ENCODE measurements at regions not wholly inside any gene's neighbourhood (a gene's known extent, or its start where the extent isn't known, plus 50 kb on each side); places are given as distances from the start of the nearest gene placed in this dataset.
"Not testable (repeated sequence)": the region's sequence is repeated elsewhere in the genome, so short reads cannot be mapped to it uniquely, and the experiment has no call there.

- Mint-ChIP-seq H3K36me3 (ENCODE audit: low read depth) (no peaks in the 10 kb centered on the region), H3K27ac (no peak overlapping the region), H3K4me1 (no peaks in the 10 kb centered on the region), H3K4me3 (no peak overlapping the region), H3K27me3 (peaks cover 8% of the 10 kb centered on the region), H3K9me3 (peaks cover 12% of the 10 kb centered on the region)
- ATAC-seq (replicated peaks), result no peak
These were observed 59.2 kb upstream of the ADGRB3 start for GRCh38 chr6:68575765-68576439.

- no peak for ATAC-seq (replicated peaks)
- Mint-ChIP-seq H3K4me3 (no peak overlapping the region), H3K9me3 (peaks cover 12% of the 10 kb centered on the region), H3K36me3 (ENCODE audit: low read depth) (no peaks in the 10 kb centered on the region), H3K27me3 (peaks cover 8% of the 10 kb centered on the region), H3K27ac (no peak overlapping the region), H3K4me1 (no peaks in the 10 kb centered on the region)
These were observed 62.1 kb upstream of the ADGRB3 start for GRCh38 chr6:68572975-68573374.

DNA sequence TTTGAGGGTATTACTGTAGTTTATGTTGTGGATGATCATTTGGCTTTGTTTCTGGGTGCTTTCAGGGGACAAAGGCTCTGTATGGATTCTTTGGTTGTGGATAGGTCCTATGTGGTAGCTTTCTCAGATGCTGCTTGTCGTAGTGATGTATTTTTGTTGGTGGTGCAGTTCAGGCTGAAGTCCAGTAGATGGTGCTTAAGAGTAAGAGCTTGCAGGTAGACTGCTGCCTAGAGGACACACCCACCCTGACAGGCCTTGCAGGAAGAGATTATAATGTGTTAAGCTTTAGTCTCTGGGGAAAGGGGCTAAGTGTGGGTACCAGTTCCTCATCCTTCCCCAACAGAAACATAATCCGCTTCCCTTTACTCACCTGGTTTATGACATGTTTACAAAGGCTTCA lies 62.6 kb upstream of the ADGRB3 start:
- Mint-ChIP-seq H3K4me1 (no peaks in the 10 kb centered on the region), H3K36me3 (ENCODE audit: low read depth) (no peaks in the 10 kb centered on the region), H3K4me3 (no peak overlapping the region), H3K9me3 (peaks cover 12% of the 10 kb centered on the region), H3K27ac (no peak overlapping the region), H3K27me3 (peaks cover 8% of the 10 kb centered on the region)
- peak; percentile 28 for ATAC-seq (replicated peaks)

- no peaks in the 10 kb centered on the region for H3K4me1 Mint-ChIP-seq
These were observed 75.4 kb upstream of the ADGRB3 start for GRCh38 chr6:68559716-68560115.

DNA sequence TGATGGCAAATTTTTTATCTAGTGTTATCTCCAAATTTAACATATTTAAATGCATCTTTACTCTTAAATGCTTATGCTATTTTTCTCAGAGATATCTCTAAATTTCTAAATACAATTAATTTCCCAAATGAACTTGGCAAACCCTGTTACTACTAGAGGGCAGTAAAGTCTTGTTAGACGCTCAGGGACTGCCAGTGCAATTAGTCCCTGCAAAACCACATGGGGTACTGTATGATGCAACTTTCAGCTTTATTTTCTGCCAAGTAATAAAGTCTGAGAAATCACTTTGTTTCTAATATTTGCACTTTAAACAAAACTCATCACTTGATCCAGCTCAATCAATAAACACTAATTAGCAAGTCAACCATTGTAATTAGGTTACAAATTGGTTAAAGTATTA lies 76.0 kb upstream of the ADGRB3 start:
- no peak overlapping the region for H3K4me3 Mint-ChIP-seq

More at GRCh38 chr6:68559716-68560115, 75.4 kb upstream of the ADGRB3 start:
- no peak for ATAC-seq (replicated peaks)
- H3K4me3 Mint-ChIP-seq, result no peak overlapping the region
- no peaks in the 10 kb centered on the region for H3K9me3 Mint-ChIP-seq
- no peaks in the 10 kb centered on the region for H3K27me3 Mint-ChIP-seq
- no peaks in the 10 kb centered on the region for H3K36me3 Mint-ChIP-seq (ENCODE audit: low read depth)
- no peak overlapping the region for H3K27ac Mint-ChIP-seq

DNA sequence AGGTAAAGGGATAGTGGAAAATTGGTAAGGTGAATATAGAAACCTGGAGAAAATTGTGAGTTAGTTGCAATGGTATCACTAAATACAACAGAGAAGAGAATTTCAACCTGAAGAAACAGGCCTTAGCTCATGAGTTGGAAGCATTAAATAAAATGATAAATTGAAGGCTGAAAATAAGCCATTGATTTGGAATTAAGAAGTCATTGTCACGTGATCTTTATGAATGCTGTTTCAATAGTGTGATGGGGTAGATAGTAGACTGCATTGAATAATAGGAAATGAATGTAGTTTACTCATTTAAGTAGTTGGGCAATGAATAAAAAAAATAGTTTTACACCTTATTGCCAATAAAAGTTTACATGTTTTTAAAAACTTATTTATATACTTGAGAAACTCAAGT lies 88.5 kb upstream of the ADGRB3 start:
- no peak for ATAC-seq (replicated peaks)
- peaks cover 4% of the 10 kb centered on the region for H3K9me3 Mint-ChIP-seq
- H3K4me1 Mint-ChIP-seq, result no peaks in the 10 kb centered on the region
- no peaks in the 10 kb centered on the region for H3K27me3 Mint-ChIP-seq
- H3K4me3 Mint-ChIP-seq, result no peak overlapping the region
- H3K36me3 Mint-ChIP-seq (ENCODE audit: low read depth), result no peaks in the 10 kb centered on the region
- no peak overlapping the region for H3K27ac Mint-ChIP-seq

More for the DNA sequence above, 76.0 kb upstream of the ADGRB3 start:
- no peak for ATAC-seq (replicated peaks)
- Mint-ChIP-seq H3K9me3 (no peaks in the 10 kb centered on the region), H3K27me3 (no peaks in the 10 kb centered on the region), H3K36me3 (ENCODE audit: low read depth) (no peaks in the 10 kb centered on the region), H3K4me1 (no peaks in the 10 kb centered on the region), H3K27ac (no peak overlapping the region)

DNA sequence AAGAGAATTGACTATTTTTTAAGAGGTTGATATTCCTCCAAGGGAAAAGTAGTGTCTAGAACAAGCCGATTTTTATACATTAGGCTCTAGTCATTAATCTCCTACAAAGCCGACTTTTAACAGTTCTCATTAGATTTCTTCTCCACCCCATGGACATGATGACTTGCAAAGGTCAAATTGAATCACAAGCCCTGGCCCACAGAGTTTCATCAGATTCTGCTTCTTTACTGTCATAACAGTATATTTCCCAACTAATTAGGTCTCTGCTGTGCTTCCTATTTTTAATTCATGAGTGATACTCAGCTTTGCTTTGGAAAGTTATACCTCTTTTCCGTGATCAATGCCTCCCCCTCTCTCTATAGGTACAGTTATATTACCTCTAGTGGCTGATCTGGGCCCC lies 90.6 kb upstream of the ADGRB3 start:
- Mint-ChIP-seq H3K27ac (no peak overlapping the region), H3K36me3 (ENCODE audit: low read depth) (no peaks in the 10 kb centered on the region), H3K4me3 (no peak overlapping the region), H3K4me1 (no peaks in the 10 kb centered on the region), H3K27me3 (no peaks in the 10 kb centered on the region), H3K9me3 (no peaks in the 10 kb centered on the region)
- no peak for ATAC-seq (replicated peaks)

GRCh38 chr6:68533339-68533795 lies 101.7 kb upstream of the ADGRB3 start:
- no peaks in the 10 kb centered on the region for H3K27me3 Mint-ChIP-seq
- no peaks in the 10 kb centered on the region for H3K4me1 Mint-ChIP-seq
- no peaks in the 10 kb centered on the region for H3K9me3 Mint-ChIP-seq
- H3K27ac Mint-ChIP-seq, result no peak overlapping the region
- no peaks in the 10 kb centered on the region for H3K36me3 Mint-ChIP-seq (ENCODE audit: low read depth)
- H3K4me3 Mint-ChIP-seq, result no peak overlapping the region
- no peak for ATAC-seq (replicated peaks)

DNA sequence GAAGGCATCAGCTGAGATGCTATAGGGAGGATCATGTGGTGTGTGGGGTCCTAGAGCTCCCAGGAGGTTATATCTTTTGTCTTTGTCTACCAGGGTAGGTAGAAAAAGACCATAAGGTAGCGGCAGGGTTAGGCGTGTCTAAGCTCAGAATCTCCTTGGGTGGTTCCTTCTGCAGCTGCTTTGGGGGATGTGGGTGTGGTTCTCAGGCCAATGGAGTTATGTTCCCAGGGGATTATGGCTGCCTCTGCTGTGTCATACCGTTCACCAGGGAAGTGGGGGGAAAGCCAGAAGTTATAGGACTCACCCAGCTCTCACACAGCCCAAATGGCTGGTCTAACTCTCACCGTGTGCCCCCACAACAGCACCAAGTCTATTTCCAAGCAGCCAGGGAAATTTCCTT lies 107.4 kb upstream of the ADGRB3 start:
- Mint-ChIP-seq H3K27ac (no peak overlapping the region), H3K27me3 (no peaks in the 10 kb centered on the region), H3K9me3 (peaks cover 9% of the 10 kb centered on the region), H3K36me3 (ENCODE audit: low read depth) (no peaks in the 10 kb centered on the region), H3K4me1 (no peaks in the 10 kb centered on the region), H3K4me3 (no peak overlapping the region)
- no peak for ATAC-seq (replicated peaks)

DNA sequence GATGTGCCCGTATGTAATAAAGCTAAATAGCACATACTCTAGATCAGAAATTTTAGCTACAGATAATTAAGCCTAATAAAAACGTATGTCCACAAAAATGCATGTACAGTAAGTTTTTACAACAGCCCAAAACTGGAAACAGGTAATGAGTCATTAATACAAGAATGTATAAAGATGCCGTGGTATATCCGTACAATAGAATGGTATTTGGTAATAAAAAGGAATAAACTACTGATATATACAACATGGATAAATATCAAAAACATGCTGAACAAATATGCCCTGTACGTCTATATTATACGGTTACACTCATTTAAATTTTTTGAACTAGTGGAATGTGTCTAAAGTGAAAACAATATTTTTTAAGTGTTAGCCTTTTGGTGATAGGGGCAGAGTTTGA lies 128.2 kb upstream of the ADGRB3 start:
- no peaks in the 10 kb centered on the region for H3K27me3 Mint-ChIP-seq
- no peak overlapping the region for H3K4me3 Mint-ChIP-seq
- H3K36me3 Mint-ChIP-seq (ENCODE audit: low read depth), result no peaks in the 10 kb centered on the region
- H3K27ac Mint-ChIP-seq, result no peak overlapping the region
- no peak for ATAC-seq (replicated peaks)
- H3K9me3 Mint-ChIP-seq, result peaks cover 4% of the 10 kb centered on the region
- no peaks in the 10 kb centered on the region for H3K4me1 Mint-ChIP-seq

DNA sequence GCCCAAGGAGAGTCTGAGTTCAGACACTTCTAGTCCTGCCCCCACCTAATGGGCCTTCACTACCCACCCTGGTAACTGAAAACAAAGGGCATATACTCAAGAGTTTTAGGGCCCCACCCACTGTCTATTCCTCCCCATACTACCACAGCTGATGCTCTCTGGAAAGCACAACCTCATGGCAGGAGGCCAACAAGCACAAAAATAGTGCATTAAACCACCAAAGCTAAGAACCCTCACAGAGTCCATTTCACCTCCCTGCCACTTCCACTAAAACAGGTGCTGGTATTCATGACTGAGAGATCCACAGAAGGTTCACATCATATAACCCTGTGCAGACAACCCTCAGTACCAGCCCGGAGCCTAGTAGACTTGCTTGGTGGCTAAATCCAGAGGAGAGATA lies 132.1 kb upstream of the ADGRB3 start:
- peaks cover 4% of the 10 kb centered on the region for H3K9me3 Mint-ChIP-seq
- H3K4me1 Mint-ChIP-seq, result no peaks in the 10 kb centered on the region
- H3K4me3 Mint-ChIP-seq, result no peak overlapping the region
- no peaks in the 10 kb centered on the region for H3K27me3 Mint-ChIP-seq
- no peaks in the 10 kb centered on the region for H3K36me3 Mint-ChIP-seq (ENCODE audit: low read depth)
- no peak overlapping the region for H3K27ac Mint-ChIP-seq
- ATAC-seq (replicated peaks), result no peak

- no peak for ATAC-seq (replicated peaks)
- Mint-ChIP-seq H3K4me1 (no peaks in the 10 kb centered on the region), H3K27me3 (no peaks in the 10 kb centered on the region), H3K36me3 (ENCODE audit: low read depth) (no peaks in the 10 kb centered on the region), H3K27ac (no peak overlapping the region), H3K9me3 (peaks cover 6% of the 10 kb centered on the region), H3K4me3 (no peak overlapping the region)
These were observed 137.2 kb upstream of the ADGRB3 start for GRCh38 chr6:68497927-68498326.

- not testable (repeated sequence) for H3K27ac Mint-ChIP-seq; ATAC-seq (replicated peaks); H3K27me3 Mint-ChIP-seq; H3K36me3 Mint-ChIP-seq (ENCODE audit: low read depth); H3K4me3 Mint-ChIP-seq; H3K4me1 Mint-ChIP-seq; H3K9me3 Mint-ChIP-seq
These were observed 140.2 kb upstream of the ADGRB3 start for GRCh38 chr6:68494880-68495279.

GRCh38 chr6:68476611-68477010 lies 158.5 kb upstream of the ADGRB3 start:
- no peaks in the 10 kb centered on the region for H3K4me1 Mint-ChIP-seq
- ATAC-seq (replicated peaks), result no peak
- H3K9me3 Mint-ChIP-seq, result peaks cover 10% of the 10 kb centered on the region
- no peaks in the 10 kb centered on the region for H3K27me3 Mint-ChIP-seq
- H3K4me3 Mint-ChIP-seq, result no peak overlapping the region
- H3K36me3 Mint-ChIP-seq (ENCODE audit: low read depth), result no peaks in the 10 kb centered on the region
- H3K27ac Mint-ChIP-seq, result no peak overlapping the region

GRCh38 chr6:68473433-68474210 lies 161.5 kb upstream of the ADGRB3 start:
- ATAC-seq (replicated peaks), result no peak

More at GRCh38 chr6:68473433-68474210, 161.5 kb upstream of the ADGRB3 start:
- Mint-ChIP-seq H3K4me1 (no peaks in the 10 kb centered on the region), H3K27me3 (no peaks in the 10 kb centered on the region), H3K9me3 (peaks cover 3% of the 10 kb centered on the region), H3K4me3 (no peak overlapping the region), H3K27ac (no peak overlapping the region), H3K36me3 (ENCODE audit: low read depth) (no peaks in the 10 kb centered on the region)
